Thoracic aorta (tissue), 2 donors: ENCODE measurements at regions not wholly inside any gene's neighbourhood (a gene's known extent, or its start where the extent isn't known, plus 50 kb on each side); places are given as distances from the start of the nearest gene placed in this dataset.
"Not testable (repeated sequence)": the region's sequence is repeated elsewhere in the genome, so short reads cannot be mapped to it uniquely, and the experiment has no call there.

Source experiments
- ATAC-seq: fragments of 150-250 bp; one replicate; pipeline ENCODE4 v1.8.0; 2017; ENCODE audit warnings: low read depth; ENCODE audit not compliant: insufficient number of reproducible peaks, low FRiP score
- DNase-seq: peaks from one replicate; pipeline ENCODE4 v3.0.0-alpha.2; 2020; ENCODE audit warnings: low spot score
- H3K27ac ChIP-seq, 2 donors: fragments of 200-600 bp; sonication (generic); 1 replicate in 1 of 2; 2 replicates in 1 of 2; pipeline ENCODE4 v1.5.1; 2016; ENCODE audit warnings: mild to moderate bottlenecking in 2 of 2, moderate library complexity in 2 of 2
- H3K27me3 ChIP-seq: fragments of 200-600 bp; sonication (generic); replicated peaks from 2 replicates; pipeline ENCODE4 v1.6.0; 2016; ENCODE audit warnings: mild to moderate bottlenecking; ENCODE audit not compliant: insufficient read depth
- H3K36me3 ChIP-seq: fragments of 200-600 bp; sonication (generic); one replicate; pipeline ENCODE4 v1.5.1; 2016
- H3K4me1 ChIP-seq, 2 donors: fragments of 200-600 bp; sonication (generic); 1 replicate in 1 of 2; 2 replicates in 1 of 2; pipeline versions ENCODE4 v1.5.1 to v1.6.0; 2016; ENCODE audit warnings: low read depth in 2 of 2, mild to moderate bottlenecking in 1 of 2; ENCODE audit not compliant: control insufficient read depth in 1 of 2
- H3K4me3 ChIP-seq: fragments of 200-600 bp; sonication (generic); 2 replicates; pipeline ENCODE4 v1.5.1; 2016; ENCODE audit warnings: mild to moderate bottlenecking
- H3K9me3 ChIP-seq: fragments of 200-600 bp; sonication (generic); 2 replicates; pipeline ENCODE4 v1.5.1; 2016
- CTCF ChIP-seq: fragments of 200-600 bp; sonication (generic); IDR thresholded peaks from one replicate; pipeline ENCODE4 v1.5.1; 2019; ENCODE audit warnings: antibody characterized with exemption

GRCh38 chrX:43279341-43279808 is 376.7 kb upstream of the MAOA start:
- Histone ChIP-seq H3K27me3 (no peaks in the 10 kb centered on the region), H3K4me3 (no peak overlapping the region), H3K27ac (no peak overlapping the region), H3K9me3 (no peaks in the 10 kb centered on the region), H3K4me1 (no peaks in the 10 kb centered on the region), H3K36me3 (no peaks in the 10 kb centered on the region)
- DNase-seq (no peak), ATAC-seq (no peak)
- no peak for TF ChIP-seq CTCF

- Histone ChIP-seq H3K36me3 (no peaks in the 10 kb centered on the region), H3K27ac (no peak overlapping the region), H3K4me3 (no peak overlapping the region), H3K9me3 (no peaks in the 10 kb centered on the region), H3K4me1 (no peaks in the 10 kb centered on the region), H3K27me3 (no peaks in the 10 kb centered on the region)
- TF ChIP-seq CTCF: no peak
- DNase-seq (no peak), ATAC-seq (no peak)
Measured at GRCh38 chrX:43283187-43283586, 372.9 kb upstream of the MAOA start.

- not testable (repeated sequence) for H3K36me3 ChIP-seq, DNase-seq, H3K4me1 ChIP-seq, H3K27me3 ChIP-seq, H3K4me3 ChIP-seq, ATAC-seq, H3K27ac ChIP-seq, H3K9me3 ChIP-seq
Measured at GRCh38 chrX:43311625-43312024, 344.5 kb upstream of the MAOA start.

GRCh38 chrX:43313035-43313434 is 343.1 kb upstream of the MAOA start:
- ATAC-seq (no peak), DNase-seq (no peak)
- H3K4me1 ChIP-seq: no peaks in the 10 kb centered on the region
- H3K27ac ChIP-seq: no peak overlapping the region
- H3K27me3 ChIP-seq: no peaks in the 10 kb centered on the region
- no peak overlapping the region for H3K4me3 ChIP-seq
- no peaks in the 10 kb centered on the region for H3K36me3 ChIP-seq
- TF ChIP-seq CTCF: no peak
- no peaks in the 10 kb centered on the region for H3K9me3 ChIP-seq

- Histone ChIP-seq H3K27ac (no peak overlapping the region), H3K4me3 (no peak overlapping the region), H3K4me1 (no peaks in the 10 kb centered on the region), H3K36me3 (no peaks in the 10 kb centered on the region), H3K9me3 (no peaks in the 10 kb centered on the region), H3K27me3 (no peaks in the 10 kb centered on the region)
- no peak for TF ChIP-seq CTCF
- no peak for DNase-seq
- ATAC-seq: no peak
Measured at GRCh38 chrX:43314525-43314924, 341.6 kb upstream of the MAOA start.

- Histone ChIP-seq H3K36me3 (no peaks in the 10 kb centered on the region), H3K9me3 (no peaks in the 10 kb centered on the region), H3K27ac (no peak overlapping the region), H3K4me1 (no peaks in the 10 kb centered on the region), H3K27me3 (no peaks in the 10 kb centered on the region), H3K4me3 (no peak overlapping the region)
- ATAC-seq: no peak
- no peak for TF ChIP-seq CTCF
- DNase-seq: no peak
Measured at GRCh38 chrX:43315622-43316021, 340.5 kb upstream of the MAOA start.
